ENCODE measurements at regions not wholly inside any gene's neighbourhood (a gene's known extent, or its start where the extent isn't known, plus 50 kb on each side); places are given as distances from the start of the nearest gene placed in this dataset.

- Histone ChIP-seq H3K9me3 (no peaks in the 10 kb centered on the region), H3K27me3 (replicated peaks; ENCODE audit: insufficient read depth) (no peaks in the 10 kb centered on the region), H3K4me1 (ENCODE audit: control insufficient read depth in 1 of 2, low read depth in 2 of 2) (no peaks in the 10 kb centered on the region), H3K36me3 (no peaks in the 10 kb centered on the region), H3K4me3 (no peak overlapping the region), H3K27ac (no peak overlapping the region)
- DNase-seq (ENCODE audit: low spot score) = no peak
- no peak for TF ChIP-seq CTCF (IDR thresholded peaks at IDR 0.05)
- no peak for ATAC-seq (ENCODE audit: insufficient number of reproducible peaks, low FRiP score, low read depth)
Observed at GRCh38 chr5:175001311-175001710, 276.9 kb downstream of the MSX2 start.

GRCh38 chr5:174999581-174999980 is 275.2 kb downstream of the MSX2 start:
- H3K4me1 ChIP-seq (ENCODE audit: control insufficient read depth in 1 of 2, low read depth in 2 of 2) = no peaks in the 10 kb centered on the region
- no peaks in the 10 kb centered on the region for H3K36me3 ChIP-seq
- H3K27me3 ChIP-seq (replicated peaks; ENCODE audit: insufficient read depth) = no peaks in the 10 kb centered on the region
- no peaks in the 10 kb centered on the region for H3K9me3 ChIP-seq
- no peak for TF ChIP-seq CTCF (IDR thresholded peaks at IDR 0.05)
- no peak overlapping the region for H3K27ac ChIP-seq
- no peak overlapping the region for H3K4me3 ChIP-seq
- DNase-seq (ENCODE audit: low spot score) (no peak), ATAC-seq (ENCODE audit: insufficient number of reproducible peaks, low FRiP score, low read depth) (no peak)

- Histone ChIP-seq H3K27ac (no peak overlapping the region), H3K9me3 (no peaks in the 10 kb centered on the region), H3K36me3 (no peaks in the 10 kb centered on the region), H3K4me3 (no peak overlapping the region), H3K27me3 (replicated peaks; ENCODE audit: insufficient read depth) (no peaks in the 10 kb centered on the region), H3K4me1 (ENCODE audit: control insufficient read depth in 1 of 2, low read depth in 2 of 2) (no peaks in the 10 kb centered on the region)
- no peak for TF ChIP-seq CTCF (IDR thresholded peaks at IDR 0.05)
- DNase-seq (ENCODE audit: low spot score) = no peak
- ATAC-seq (ENCODE audit: insufficient number of reproducible peaks, low FRiP score, low read depth) = no peak
Observed at GRCh38 chr5:174998131-174998730, 273.8 kb downstream of the MSX2 start.

- DNase-seq (ENCODE audit: low spot score) (no peak), ATAC-seq (ENCODE audit: insufficient number of reproducible peaks, low FRiP score, low read depth) (no peak)
- Histone ChIP-seq H3K4me3 (no peak overlapping the region), H3K36me3 (no peaks in the 10 kb centered on the region), H3K9me3 (no peaks in the 10 kb centered on the region), H3K4me1 (ENCODE audit: control insufficient read depth in 1 of 2, low read depth in 2 of 2) (peaks cover 0 to 2% of the 10 kb centered on the region in 2 donors), H3K27ac (no peak overlapping the region), H3K27me3 (replicated peaks; ENCODE audit: insufficient read depth) (no peaks in the 10 kb centered on the region)
- no peak for TF ChIP-seq CTCF (IDR thresholded peaks at IDR 0.05)
Observed at GRCh38 chr5:174997688-174998087, 273.3 kb downstream of the MSX2 start.

- no peaks in the 10 kb centered on the region for H3K36me3 ChIP-seq
- peaks cover 0 to 10% of the 10 kb centered on the region in 2 donors for H3K4me1 ChIP-seq (ENCODE audit: control insufficient read depth in 1 of 2, low read depth in 2 of 2)
- TF ChIP-seq CTCF (IDR thresholded peaks at IDR 0.05) = no peak
- no peak overlapping the region for H3K27ac ChIP-seq
- no peak overlapping the region for H3K4me3 ChIP-seq
- DNase-seq (ENCODE audit: low spot score) (no peak), ATAC-seq (ENCODE audit: insufficient number of reproducible peaks, low FRiP score, low read depth) (no peak)
- no peaks in the 10 kb centered on the region for H3K27me3 ChIP-seq (replicated peaks; ENCODE audit: insufficient read depth)
- H3K9me3 ChIP-seq = no peaks in the 10 kb centered on the region
Observed at GRCh38 chr5:174996941-174997340, 272.6 kb downstream of the MSX2 start.

Measured in thoracic aorta (tissue), 2 donors.